Mammary epithelial cell (primary cell): ENCODE measurements at regions not wholly inside any gene's neighbourhood (a gene's known extent, or its start where the extent isn't known, plus 50 kb on each side); places are given as distances from the start of the nearest gene placed in this dataset.

Source experiments
- CTCF ChIP-seq, 2 donors: IDR thresholded peaks in 1 of 2; conservative IDR thresholded peaks in 1 of 2; 2 replicates each; pipeline ENCODE4 v1.5.1; 2011 to 2012; ENCODE audit warnings: inconsistent platforms in 2 of 2, low read length in 2 of 2, mild to moderate bottlenecking in 2 of 2, control low read depth in 1 of 2, low read depth in 1 of 2; ENCODE audit not compliant: insufficient read depth in 1 of 2; ENCODE audit errors: extremely low read depth in 1 of 2
- EZH2 ChIP-seq: IDR thresholded peaks from 2 replicates; pipeline ENCODE4 v1.6.1; 2012; ENCODE audit warnings: low read length, inconsistent platforms, borderline replicate concordance

GRCh38 chr5:62680121-62680520 is 101.5 kb downstream of the LRRC70 start:
- no peak for TF ChIP-seq CTCF (conservative IDR thresholded peaks at IDR 0.05 in 1 of 2, IDR thresholded peaks at IDR 0.05 in 1 of 2; ENCODE audit: extremely low read depth in 1 of 2, insufficient read depth in 1 of 2, low read depth in 1 of 2, low read length in 2 of 2)
- TF ChIP-seq EZH2 = no peak
